ENCODE measurements at regions not wholly inside any gene's neighbourhood (a gene's known extent, or its start where the extent isn't known, plus 50 kb on each side); places are given as distances from the start of the nearest gene placed in this dataset.

DNA sequence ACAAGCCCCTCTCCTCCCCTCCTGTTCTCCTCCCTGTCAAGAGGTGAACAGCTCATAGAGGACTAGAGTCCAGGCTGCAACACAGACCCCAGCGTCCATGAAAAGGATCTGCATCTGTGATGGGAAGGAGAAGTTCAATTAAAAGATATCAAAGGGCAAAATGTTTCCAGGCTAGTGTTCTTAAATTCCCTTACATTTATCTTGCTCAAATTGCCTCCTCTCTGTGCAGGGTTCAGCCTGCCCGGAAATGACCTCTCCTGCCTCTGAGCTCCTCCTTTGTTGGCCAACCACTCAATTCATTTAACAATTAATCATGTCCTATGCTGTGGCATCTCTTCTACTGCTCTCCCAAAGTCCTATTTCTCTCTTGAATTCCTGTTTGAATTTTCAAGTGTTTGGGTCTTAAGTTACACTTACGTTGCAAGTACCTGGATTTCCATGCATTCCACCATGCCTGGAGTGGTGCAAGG lies 105.3 kb downstream of the TSN start:
- DNase-seq (ENCODE audit: low spot score): no peak

DNA sequence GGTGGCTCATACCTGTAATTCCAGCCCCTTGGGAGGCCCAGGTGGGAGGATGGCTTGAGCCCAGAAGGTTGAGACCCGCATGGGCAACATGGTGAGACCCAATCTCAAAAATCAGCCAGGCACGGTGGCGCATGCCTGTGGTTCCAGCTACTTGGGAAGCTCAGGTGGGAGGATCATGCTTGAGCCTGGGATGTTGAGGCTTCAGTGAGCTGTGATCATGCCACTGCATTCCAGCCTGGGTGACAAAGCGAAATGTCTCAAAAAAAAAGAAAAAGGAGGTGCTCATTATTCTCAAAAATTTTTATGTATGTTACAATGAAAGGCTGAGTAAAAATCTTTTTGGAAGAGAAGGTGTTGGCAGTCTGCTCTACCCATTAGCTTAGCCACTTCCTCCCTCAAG lies 106.8 kb downstream of the TSN start:
- DNase-seq (ENCODE audit: low spot score): no peak

DNA sequence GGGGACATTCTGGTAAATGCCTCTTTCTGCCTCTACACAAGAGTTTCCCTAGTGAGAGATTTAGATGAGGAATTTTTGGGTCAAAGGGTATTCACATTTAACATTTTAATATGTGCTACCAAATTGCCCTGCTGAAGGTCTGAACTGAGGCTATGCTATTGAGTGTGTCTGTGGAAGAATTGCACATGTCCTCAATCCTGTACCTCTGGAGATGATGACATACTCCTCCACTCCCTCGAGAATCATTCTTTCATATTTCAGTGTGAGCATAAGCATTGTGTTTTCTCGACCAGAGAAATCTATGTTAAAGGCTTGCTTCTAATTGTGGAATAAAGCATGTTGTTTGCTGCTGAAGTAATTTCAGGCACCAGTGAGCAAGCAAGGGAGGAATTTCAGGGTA lies 110.5 kb downstream of the TSN start:
- DNase-seq (ENCODE audit: low spot score): no peak

DNA sequence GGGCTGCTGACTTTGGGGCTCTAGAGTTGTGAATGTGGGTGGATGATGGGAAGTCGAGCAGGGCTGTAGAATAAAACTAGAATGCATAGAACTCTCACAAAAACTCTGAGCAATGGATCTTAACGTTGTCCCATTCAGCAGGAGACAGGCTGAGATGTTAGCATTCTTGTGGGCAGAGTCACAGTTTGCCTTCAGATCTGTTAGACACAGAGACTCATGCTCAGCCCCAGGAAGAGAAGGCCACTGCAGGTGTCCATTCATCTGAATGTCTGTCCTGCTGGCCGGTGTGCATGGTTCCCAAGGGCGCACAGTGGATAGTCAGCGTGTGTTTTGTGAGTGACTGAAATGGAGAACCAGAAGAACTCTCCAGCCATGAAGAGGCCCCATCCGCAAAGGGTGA lies 111.3 kb downstream of the TSN start:
- no peak for DNase-seq (ENCODE audit: low spot score)

DNA sequence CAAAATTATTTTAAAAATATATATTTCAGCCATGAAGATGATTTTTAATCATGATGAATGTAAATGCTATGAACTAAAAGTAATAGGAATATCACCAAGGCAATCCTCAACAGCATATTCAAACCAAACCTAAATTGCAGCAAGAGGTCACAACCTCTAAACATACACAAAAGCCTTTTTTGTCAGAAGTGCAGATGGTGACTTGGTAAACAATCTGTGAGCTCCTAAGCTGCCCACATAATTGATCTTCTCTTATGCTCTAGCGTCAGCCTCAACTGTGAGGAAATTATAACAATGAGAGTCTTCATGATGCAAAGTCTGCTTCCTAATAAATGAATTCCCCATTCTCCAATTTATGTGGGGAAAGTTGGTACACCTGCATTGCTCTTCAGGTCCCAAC lies 113.2 kb downstream of the TSN start:
- no peak for DNase-seq (ENCODE audit: low spot score)

DNA sequence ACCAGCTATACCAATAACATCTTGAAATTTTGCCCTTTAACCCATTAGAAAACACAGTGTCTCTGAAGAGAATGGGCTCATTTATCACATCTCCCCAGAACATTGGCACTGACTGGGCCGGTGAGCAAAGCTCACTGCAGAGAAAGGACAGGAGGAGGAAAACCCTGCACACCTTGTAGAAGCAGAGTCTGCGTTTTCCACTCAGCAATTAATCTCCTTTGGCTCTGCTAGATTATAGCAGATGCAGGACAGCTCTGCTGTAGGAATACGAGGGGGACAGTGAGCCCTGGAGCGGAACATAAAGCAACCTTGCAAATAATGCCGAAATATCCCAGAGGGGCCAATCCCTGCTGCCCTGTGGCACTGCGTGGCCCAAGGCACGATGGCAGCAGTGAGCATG lies 113.9 kb downstream of the TSN start:
- no peak for DNase-seq (ENCODE audit: low spot score)

DNA sequence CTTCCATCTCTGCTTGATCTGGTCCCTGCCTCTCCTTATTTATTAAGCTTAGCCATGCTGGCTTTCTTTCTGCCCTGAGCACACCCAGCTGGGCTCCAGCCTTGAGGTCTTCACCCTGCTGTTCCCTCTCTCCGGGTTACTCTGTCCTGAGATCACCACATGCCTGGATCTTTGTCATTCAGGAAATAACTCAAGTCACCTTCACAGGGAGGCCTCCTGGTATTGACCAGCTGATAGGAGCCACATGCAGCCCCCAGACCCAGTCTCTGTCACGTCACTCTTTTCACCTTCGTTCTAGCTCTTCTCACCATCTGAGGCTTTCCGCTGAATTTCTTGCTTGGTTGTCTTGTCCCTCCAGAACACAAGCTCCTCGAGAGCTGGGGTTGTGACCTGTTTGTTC lies 114.4 kb downstream of the TSN start:
- DNase-seq (ENCODE audit: low spot score): no peak

DNA sequence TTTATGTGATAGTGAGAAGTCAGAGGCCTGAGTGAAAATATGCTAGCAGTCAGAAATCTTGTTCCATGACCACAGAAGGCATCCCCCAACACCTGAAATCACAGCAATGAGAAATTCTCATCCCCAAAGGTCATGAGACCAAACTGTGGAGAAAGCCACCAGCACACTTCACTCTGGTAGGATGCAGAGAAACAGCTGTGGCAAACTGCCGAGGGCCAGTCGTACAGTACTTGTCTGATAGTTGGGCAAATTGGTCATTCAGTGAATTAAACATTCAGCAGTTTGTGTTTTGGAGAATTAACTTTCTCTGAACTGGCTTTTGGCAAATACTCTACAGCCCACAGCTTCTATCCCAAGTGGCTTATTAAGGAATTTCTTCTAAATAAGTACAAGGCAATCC lies 117.2 kb downstream of the TSN start:
- DNase-seq (ENCODE audit: low spot score): no peak

DNA sequence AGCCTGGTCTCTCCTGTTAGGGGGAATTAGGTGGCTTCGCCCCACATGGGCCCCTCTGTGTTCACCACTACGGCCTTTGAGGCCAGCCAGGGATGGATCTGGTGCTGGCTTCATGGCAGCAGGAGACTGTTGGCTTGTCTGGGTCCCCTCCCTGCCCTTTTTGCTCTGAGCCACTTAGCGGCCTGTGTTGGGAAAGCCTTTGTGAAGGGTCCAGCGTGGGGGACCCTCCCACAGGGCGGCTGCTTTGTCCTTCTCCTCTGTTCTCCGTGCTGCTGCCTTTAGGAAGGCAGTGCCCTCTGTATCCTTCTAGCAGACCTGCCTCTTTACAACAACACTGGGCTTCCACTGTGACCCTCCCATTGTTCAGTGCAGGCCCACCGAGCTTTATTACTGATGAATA lies 118.4 kb downstream of the TSN start:
- DNase-seq (ENCODE audit: low spot score): no peak

DNA sequence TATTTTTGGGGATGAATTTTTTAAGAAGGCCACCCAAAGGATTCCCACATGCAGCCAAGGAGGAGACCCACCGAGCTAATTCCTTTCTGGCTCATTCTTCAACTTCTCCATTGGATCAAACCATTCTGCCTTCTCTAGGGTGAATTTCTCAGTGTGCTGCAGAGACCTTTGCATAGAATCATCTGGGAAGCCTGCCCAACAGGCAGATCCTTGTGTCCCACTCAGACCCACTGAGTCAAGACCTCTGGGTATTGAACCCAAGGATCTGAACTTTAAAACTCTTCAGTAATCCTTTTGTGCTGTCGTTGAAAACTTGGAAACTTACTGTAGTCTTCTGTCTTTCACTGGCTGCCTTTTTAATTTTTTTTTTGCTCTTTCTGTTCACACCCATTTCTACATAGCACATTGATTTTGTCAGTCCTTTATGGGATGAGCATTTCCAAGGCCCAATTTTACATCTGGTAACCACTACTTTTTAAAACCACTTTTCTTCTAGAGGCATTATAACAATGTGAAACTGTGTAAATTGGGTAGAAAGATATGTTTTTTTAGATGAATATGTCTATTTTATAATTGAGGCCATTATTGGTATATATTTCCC lies 120.2 kb downstream of the TSN start:
- DNase-seq (ENCODE audit: low spot score): no peak

DNA sequence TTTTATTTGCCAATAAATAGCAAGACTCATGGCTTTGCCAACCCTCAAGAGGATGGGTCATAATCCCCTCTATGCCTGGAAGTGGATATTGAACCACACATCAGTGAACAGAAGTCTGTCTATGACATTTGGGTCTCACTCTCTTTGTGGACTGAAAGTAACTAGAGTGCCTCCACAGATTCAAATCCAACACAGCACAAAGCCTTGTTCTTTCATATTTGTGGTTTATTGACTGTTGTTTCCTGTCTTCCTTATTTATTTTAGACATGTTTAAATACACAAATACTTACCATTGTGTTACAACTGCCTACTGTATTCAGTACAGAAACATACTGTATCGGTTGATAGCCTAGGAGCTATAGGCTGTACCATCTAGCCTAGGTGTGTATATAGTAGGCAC lies 121.9 kb downstream of the TSN start:
- DNase-seq (ENCODE audit: low spot score): no peak

DNA sequence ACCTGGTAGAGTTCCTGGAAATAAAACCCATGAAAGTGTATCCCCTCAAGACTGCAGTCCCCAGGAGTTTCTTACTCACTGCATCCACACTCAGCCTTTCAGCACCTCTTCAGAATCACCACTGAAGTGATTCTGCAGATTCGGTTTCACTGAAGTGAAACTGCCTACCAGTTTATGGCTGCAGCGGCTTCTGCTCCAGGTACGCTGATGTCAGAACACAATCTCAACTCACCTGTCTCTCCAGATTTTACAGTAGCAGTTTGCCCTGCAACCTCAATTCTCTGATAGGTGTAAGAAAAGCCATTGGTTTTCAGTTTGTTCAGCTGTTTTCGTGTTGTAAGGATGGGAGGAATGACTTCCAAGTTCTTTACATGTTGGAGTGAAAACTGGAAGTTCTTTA lies 124.8 kb downstream of the TSN start:
- no peak for DNase-seq (ENCODE audit: low spot score)

DNA sequence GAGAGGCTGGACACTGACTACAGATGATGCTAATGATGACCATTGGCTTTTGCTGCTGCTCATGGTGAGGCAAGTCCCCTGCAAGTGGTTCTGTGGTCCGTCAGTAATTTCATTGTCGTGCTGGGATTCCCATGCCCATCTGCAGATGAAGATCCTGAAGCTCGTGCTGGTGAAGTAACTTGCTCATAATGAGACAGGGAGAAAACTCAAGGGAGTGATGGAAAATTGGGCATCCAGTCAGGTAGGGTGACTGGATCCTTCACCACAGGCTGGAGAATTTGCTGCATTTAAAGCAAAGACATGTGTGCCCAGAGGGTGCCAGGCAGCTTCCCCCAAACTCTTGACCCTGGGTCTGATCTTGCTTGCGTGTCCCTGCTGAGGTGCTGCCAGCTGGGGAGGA lies 125.6 kb downstream of the TSN start:
- no peak for DNase-seq (ENCODE audit: low spot score)

DNA sequence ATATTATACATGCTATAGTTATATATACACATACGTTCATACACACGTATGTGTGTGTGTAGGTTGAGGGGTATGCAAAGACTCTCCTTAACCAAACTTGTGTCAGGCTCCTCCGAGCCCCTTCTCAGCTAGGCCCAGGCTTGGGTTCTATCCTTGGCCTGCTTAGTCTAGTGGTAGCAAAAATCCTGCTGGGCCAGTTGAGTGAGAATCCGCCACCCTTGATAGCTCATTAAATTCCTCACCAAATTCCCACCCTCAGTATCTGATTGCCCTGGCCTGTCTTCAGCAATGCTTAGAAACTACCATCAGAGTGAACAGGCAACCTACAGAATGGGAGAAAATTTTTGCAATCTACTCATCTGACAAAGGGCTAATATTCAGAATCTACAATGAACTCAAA lies 126.5 kb downstream of the TSN start:
- no peak for DNase-seq (ENCODE audit: low spot score)

DNA sequence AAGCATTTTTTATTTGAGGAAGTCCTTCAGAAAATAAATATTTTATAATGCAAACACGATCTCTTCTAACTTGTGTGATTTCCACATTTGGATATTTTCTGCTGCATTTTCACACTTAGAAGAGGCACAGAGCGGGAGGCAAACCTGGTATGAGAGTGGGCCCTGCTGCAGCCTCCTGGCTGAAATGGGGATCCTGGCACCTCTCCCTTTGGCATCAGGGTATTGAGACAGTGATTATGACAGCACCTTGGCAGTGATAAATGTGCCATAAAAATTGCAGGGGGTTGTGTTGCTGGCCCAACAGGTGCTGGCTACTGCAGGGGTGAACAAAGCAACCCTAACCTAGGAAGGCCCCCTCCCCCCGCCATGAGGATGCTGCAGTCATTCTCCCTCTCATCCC lies 128.6 kb downstream of the TSN start:
- DNase-seq (ENCODE audit: low spot score): no peak

DNA sequence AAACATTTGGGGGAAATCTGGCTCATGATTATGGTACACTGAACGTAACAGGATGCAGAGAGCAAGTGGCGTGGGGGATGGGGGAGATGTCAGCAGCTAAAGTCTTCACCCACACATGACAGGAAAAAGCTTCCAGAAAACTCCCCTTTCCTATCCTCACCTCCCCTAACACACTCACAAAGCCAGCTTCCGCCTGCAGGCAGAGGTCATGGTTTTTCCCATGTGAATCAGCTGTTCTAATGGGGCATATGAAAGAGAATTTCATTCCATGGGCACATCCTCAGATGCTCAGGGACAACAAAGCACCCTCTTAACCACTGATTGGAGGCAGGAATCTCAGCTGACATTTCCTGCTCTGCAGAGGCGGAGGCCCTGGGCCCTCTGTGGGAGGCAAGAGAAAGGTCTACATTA lies 129.1 kb downstream of the TSN start:
- DNase-seq (ENCODE audit: low spot score): no peak

DNA sequence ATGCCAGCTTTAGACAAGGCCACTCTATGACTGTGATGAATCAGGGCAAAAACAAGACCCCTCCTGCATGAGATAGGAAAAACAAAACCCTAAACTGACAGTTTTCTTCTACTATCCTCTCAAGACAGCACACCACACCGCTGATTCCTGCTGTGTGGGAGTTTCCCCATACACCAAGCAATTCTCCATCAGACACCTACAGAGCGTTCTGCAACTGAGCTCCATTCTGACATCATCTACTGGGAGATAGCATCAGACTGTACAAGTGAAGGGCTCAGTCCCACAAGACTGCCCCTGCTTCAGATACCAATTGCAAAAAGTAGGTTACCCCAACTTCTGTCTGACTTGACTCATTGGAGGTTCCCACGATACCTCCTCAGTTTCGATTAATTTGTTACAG lies 130.6 kb downstream of the TSN start:
- DNase-seq (ENCODE audit: low spot score): no peak

DNA sequence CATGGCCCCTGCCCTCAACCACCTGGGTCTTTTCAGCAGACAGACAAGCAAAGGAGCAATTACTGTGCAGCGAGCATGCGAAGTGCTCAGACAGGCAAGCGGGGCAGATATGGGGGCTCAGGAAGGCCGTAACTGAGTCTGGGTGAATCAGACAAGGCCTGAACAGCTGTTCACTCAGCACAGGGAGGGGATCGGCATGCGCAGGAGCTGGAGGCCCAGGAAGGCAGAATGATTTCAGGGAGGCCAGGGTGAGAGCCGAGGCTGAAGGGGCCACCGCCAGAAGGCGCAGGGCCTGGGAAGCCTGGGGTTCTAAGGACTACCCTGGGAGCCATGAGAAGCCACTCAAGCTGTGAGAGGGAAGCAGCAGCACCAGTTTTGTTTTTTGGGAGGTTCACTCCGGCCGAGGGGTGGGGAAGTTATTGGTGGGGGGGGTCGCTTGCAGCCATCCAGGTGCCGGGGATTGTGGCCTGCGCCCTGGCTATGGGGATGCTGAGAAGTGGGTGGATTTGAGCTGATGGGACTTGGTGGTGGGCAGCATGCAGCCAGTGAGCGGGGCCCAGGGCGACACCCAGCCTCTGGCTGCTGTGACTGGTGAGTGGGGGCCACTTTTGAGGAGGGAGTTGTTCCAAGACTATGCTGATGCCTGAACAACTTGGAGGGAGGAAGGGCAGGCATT lies 132.2 kb downstream of the TSN start:
- no peak for DNase-seq (ENCODE audit: low spot score)

DNA sequence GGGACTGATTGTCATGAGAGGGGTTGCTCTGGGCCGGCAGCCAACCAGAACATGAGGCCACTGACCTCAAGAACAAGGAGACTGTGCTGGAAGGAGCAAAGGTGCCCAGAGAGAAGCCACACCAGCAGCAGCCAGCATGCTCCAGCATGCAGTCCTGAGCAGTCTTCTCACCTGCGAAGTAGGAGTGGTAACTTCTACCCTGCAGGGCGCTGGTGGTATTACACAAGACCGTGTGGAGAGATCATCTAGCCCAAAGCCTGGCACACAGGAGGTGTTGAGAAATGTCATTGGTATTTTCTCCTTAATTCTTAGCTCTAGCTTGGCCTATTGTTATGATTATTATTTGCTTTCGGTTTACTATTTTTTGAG lies 132.7 kb downstream of the TSN start:
- no peak for DNase-seq (ENCODE audit: low spot score)

DNA sequence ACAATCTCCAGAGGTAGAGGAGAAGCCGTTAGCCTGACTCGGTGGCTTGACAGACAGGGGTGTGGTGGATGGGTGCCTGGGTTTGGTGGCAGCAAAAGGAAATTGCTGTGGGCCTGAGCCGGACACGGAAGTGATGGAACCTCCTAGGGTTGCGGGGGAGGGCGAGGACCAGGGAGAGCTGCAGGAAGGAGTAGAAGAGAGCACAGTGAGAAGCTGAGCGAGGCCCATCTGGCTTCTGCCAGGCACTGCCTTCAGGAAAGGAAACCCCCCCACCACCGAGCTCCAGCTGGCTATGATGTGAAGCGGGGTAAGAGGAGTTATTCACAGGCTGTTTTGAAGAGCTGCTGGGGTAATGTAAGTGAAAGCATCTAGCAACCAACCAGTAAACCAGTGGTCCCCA lies 134.6 kb downstream of the TSN start:
- DNase-seq (ENCODE audit: low spot score): no peak

DNA sequence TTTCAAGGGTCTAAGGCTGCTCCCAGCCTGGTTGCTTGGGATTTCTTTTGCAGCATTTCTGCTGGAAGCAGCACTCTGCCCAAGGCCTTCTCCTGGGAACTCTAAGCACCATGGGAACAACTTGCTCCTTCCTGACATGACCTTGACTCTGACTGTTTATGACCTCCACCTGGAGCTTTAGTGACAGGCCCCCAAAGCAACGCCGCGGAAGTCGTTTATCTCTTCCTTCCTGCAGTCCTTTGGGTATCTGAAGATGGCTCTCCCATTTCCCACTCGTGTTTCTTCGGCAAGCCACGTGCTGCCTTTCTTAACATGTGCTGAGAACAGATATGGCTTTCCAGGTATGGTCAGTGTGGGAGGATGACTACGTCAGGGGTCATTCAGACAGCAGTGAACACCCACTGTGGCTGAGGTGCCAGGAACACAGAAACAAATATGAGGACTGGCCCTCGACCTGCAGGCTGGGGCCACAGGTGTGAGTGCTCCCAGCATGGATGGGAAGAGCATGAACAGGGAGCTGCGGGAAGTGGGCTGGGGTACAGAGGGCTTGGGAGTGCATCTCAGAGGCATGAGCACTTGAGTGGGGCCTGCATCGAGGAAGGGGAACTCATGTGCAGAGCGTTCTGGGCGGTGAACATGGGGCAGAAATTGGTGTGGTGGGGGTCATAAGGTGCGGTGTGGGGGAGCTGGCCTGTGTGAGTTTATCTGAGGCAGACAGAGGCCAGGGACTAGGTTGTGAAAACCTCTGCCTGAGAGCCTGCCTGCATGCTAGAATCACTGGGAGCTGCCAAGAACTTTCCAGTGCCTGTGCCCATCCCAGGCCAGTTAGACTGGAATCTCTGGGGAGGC lies 140.5 kb downstream of the TSN start:
- DNase-seq (ENCODE audit: low spot score): no peak

DNA sequence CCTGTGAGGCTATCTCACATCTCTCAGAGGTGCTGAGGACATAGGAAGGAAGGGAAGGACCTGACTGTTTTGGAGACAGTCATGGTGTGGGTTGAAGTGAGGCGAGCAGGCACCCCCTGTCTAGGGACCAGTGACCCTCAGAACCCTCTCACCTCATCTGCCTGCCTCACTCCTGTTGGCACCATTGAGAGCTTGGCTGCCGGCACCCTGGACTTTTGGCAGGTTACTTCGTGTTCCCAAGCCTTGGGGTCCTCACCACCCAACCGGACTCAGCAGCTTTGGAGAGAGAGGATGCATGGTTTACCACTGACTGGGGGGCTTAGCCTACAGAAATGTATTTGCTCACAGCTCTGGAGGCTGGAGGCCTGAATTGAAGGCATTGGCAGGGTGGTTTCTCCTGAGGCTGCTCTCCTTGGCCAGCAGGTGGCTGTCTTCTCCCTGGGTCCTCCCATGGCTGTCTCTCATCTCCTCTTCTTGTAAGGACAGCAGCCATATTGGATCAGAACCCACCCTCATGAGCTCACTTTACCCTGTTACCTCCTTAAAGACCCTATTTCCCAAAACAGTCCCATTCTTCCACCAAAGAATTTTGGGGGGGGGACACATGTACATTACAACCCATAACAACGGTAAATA lies 142.0 kb downstream of the TSN start:
- DNase-seq (ENCODE audit: low spot score): no peak

DNA sequence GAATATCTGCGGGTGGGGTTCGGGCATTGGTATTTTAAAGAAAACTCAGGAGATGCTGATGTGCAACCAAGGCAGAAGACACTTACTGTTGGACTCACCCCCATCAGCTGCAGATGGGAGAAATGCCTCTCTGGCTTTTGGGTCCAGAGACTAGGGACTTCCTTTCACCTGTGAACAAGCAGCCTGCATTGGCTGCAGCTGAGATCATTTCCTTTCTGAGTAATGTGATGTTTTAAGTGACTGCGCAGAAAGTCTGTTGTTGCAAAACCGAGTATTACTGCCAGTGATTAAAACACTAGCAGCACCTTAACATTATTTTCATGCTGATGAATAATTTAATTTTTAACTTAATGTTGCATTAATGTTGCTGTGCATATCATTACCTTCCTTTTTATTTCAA lies 143.0 kb downstream of the TSN start:
- DNase-seq (ENCODE audit: low spot score): no peak

Data from CD4-positive, alpha-beta T cell treated with Interleukin-2 at 100 ng/mL for 4 hours (primary cell).